H9 (cell line): ENCODE measurements at regions not wholly inside any gene's neighbourhood (a gene's known extent, or its start where the extent isn't known, plus 50 kb on each side); places are given as distances from the start of the nearest gene placed in this dataset.

Source experiments
- DNase-seq: peaks from one replicate; pipeline ENCODE4 v3.0.0-alpha.2; 2017
- H2AFZ ChIP-seq: one replicate; pipeline ENCODE4 v1.6.1; 2013; ENCODE audit warnings: mild to moderate bottlenecking, low read length, control low read depth, moderate library complexity
- H2AK5ac ChIP-seq: 2 replicates; pipeline ENCODE4 v1.6.1; 2013; ENCODE audit warnings: low read length, control low read depth, mixed read lengths; ENCODE audit not compliant: insufficient read length
- H2BK120ac ChIP-seq: one replicate; pipeline ENCODE4 v1.6.1; 2013; ENCODE audit warnings: low read depth, mild to moderate bottlenecking, low read length, control low read depth, inconsistent platforms; ENCODE audit not compliant: poor library complexity, severe bottlenecking
- H2BK12ac ChIP-seq: 2 replicates; pipeline ENCODE4 v1.6.1; 2013; ENCODE audit warnings: low read length, control low read depth, mixed read lengths, low read depth; ENCODE audit not compliant: insufficient read length
- H2BK15ac ChIP-seq: 2 replicates; pipeline ENCODE4 v1.6.1; 2013; ENCODE audit warnings: low read depth, low read length, control low read depth
- H2BK20ac ChIP-seq: one replicate; pipeline ENCODE4 v1.6.1; 2013; ENCODE audit warnings: low read depth, mild to moderate bottlenecking, low read length, control low read depth, inconsistent platforms; ENCODE audit not compliant: poor library complexity, severe bottlenecking
- H2BK5ac ChIP-seq: 2 replicates; pipeline ENCODE4 v1.6.1; 2013; ENCODE audit warnings: low read length, control low read depth, mixed read lengths; ENCODE audit not compliant: insufficient read length
- H3K14ac ChIP-seq: 2 replicates; pipeline ENCODE4 v1.6.1; 2013; ENCODE audit warnings: low read length, control low read depth; ENCODE audit not compliant: insufficient read depth
- H3K18ac ChIP-seq: 2 replicates; pipeline ENCODE4 v1.6.1; 2013; ENCODE audit warnings: low read depth, mild to moderate bottlenecking, mixed read lengths, low read length, control low read depth; ENCODE audit not compliant: insufficient read length
- H3K23ac ChIP-seq: 2 replicates; pipeline ENCODE4 v1.6.1; 2013; ENCODE audit warnings: low read length, control low read depth, mixed read lengths, low read depth; ENCODE audit not compliant: insufficient read length
- H3K23me2 ChIP-seq: 2 replicates; pipeline ENCODE4 v1.6.1; 2013; ENCODE audit warnings: low read depth, mild to moderate bottlenecking, mixed read lengths, low read length, control low read depth; ENCODE audit not compliant: insufficient read length, poor library complexity, severe bottlenecking
- H3K27ac ChIP-seq: 2 replicates; pipeline ENCODE4 v1.5.1; 2013; ENCODE audit warnings: low read length, control low read depth, mixed read lengths, low read depth; ENCODE audit not compliant: insufficient read length
- H3K27me3 ChIP-seq: 2 replicates; pipeline ENCODE4 v1.6.1; 2013; ENCODE audit warnings: low read length, control low read depth, inconsistent platforms; ENCODE audit not compliant: insufficient read depth
- H3K4ac ChIP-seq: 2 replicates; pipeline ENCODE4 v1.6.1; 2013; ENCODE audit warnings: low read depth, mild to moderate bottlenecking, control low read depth, inconsistent platforms, low read length, moderate library complexity
- H3K4me1 ChIP-seq: 2 replicates; pipeline ENCODE4 v1.6.1; 2013; ENCODE audit warnings: low read length, control low read depth, inconsistent platforms; ENCODE audit not compliant: insufficient read depth
- H3K4me2 ChIP-seq: 2 replicates; pipeline ENCODE4 v1.6.1; 2013; ENCODE audit warnings: low read length, control low read depth, mixed read lengths; ENCODE audit not compliant: insufficient read length, insufficient read depth
- H3K56ac ChIP-seq: 2 replicates; pipeline ENCODE4 v1.6.1; 2013; ENCODE audit warnings: low read depth, mild to moderate bottlenecking, mixed read lengths, low read length, control low read depth; ENCODE audit not compliant: insufficient read length
- H3K79me1 ChIP-seq: 2 replicates; pipeline ENCODE4 v1.6.1; 2013; ENCODE audit warnings: low read depth, mild to moderate bottlenecking, moderate library complexity, low read length, control low read depth, inconsistent platforms; ENCODE audit not compliant: insufficient read depth, poor library complexity, severe bottlenecking
- H3K79me2 ChIP-seq: 2 replicates; pipeline ENCODE4 v1.6.1; 2013; ENCODE audit warnings: low read length, control low read depth, inconsistent platforms; ENCODE audit not compliant: insufficient read depth
- H3K9ac ChIP-seq: 2 replicates; pipeline ENCODE4 v1.6.1; 2013; ENCODE audit warnings: low read length, control low read depth, mixed read lengths; ENCODE audit not compliant: insufficient read length; ENCODE audit errors: extremely low read depth
- H3K9me3 ChIP-seq: one replicate; pipeline ENCODE4 v1.6.1; 2013; ENCODE audit warnings: low read depth, low read length, inconsistent platforms; ENCODE audit not compliant: control insufficient read depth
- H3T11ph ChIP-seq: one replicate; pipeline ENCODE4 v1.6.1; 2013; ENCODE audit warnings: mild to moderate bottlenecking, low read length, control low read depth, inconsistent platforms
- H4K20me1 ChIP-seq: one replicate; pipeline ENCODE4 v1.6.1; 2013; ENCODE audit not compliant: control insufficient read depth, insufficient read length, insufficient read depth
- H4K5ac ChIP-seq: 2 replicates; pipeline ENCODE4 v1.6.1; 2013; ENCODE audit warnings: low read depth, mild to moderate bottlenecking, mixed read lengths, low read length, control low read depth; ENCODE audit not compliant: insufficient read length
- H4K8ac ChIP-seq: replicated peaks from 2 replicates; pipeline ENCODE4 v1.6.1; 2013; ENCODE audit warnings: low read length, control low read depth, mixed read lengths, low read depth; ENCODE audit not compliant: insufficient read length
- H4K91ac ChIP-seq: 2 replicates; pipeline ENCODE4 v1.6.1; 2013; ENCODE audit warnings: low read depth, mild to moderate bottlenecking, moderate library complexity, mixed read lengths, low read length, control low read depth; ENCODE audit not compliant: insufficient read length
- H3K27ac Mint-ChIP-seq, 3 experiments: 2 replicates in 2 of 3; 3 replicates in 1 of 3; pipeline ENCODE4 v1.8.0; 2020 to 2021; ENCODE audit warnings: mixed read lengths in 3 of 3, mild to moderate bottlenecking in 1 of 3, moderate library complexity in 1 of 3
- H3K27me3 Mint-ChIP-seq: 2 replicates; pipeline ENCODE4 v1.8.0; 2021; ENCODE audit warnings: low read depth, mild to moderate bottlenecking, moderate library complexity, mixed read lengths
- H3K36me3 Mint-ChIP-seq, 3 experiments: 2 replicates in 2 of 3; 3 replicates in 1 of 3; pipeline ENCODE4 v1.8.0; 2020 to 2021; ENCODE audit warnings: low read depth in 3 of 3, mixed read lengths in 3 of 3; ENCODE audit not compliant: insufficient read depth in 1 of 3
- H3K4me1 Mint-ChIP-seq, 2 experiments: 2 replicates each; pipeline ENCODE4 v1.8.0; 2020; ENCODE audit warnings: mixed read lengths in 2 of 2
- H3K4me3 Mint-ChIP-seq, 2 experiments: 2 replicates in 1 of 2; 3 replicates in 1 of 2; pipeline ENCODE4 v1.8.0; 2020 to 2021; ENCODE audit warnings: mild to moderate bottlenecking in 2 of 2, mixed read lengths in 2 of 2, moderate library complexity in 1 of 2
- H3K9me3 Mint-ChIP-seq, 2 experiments: 2 replicates in 1 of 2; 3 replicates in 1 of 2; pipeline ENCODE4 v1.8.0; 2020; ENCODE audit warnings: mild to moderate bottlenecking in 2 of 2, mixed read lengths in 2 of 2, moderate library complexity in 1 of 2
- WGBS: extraction: QIAGEN DNeasy Blood & Tissue Kit; methylation state at CpG from one replicate; pipeline ENCODE4 v1.1.7; 2013; ENCODE audit warnings: missing lambda C conversion rate, low lambda C conversion rate, mixed read lengths; ENCODE audit not compliant: insufficient read length; ENCODE audit errors: extremely low coverage; 5-methylcytosine and 5-hydroxymethylcytosine counted together
- TF ChIP-seq, protein P1 (sequence below): fragments of 200-600 bp; sonication (generic); conservative IDR thresholded peaks from 3 replicates; pipeline ENCODE4 v1.8.0; 2021; ENCODE audit warnings: antibody characterized with exemption, mild to moderate bottlenecking

DNA sequence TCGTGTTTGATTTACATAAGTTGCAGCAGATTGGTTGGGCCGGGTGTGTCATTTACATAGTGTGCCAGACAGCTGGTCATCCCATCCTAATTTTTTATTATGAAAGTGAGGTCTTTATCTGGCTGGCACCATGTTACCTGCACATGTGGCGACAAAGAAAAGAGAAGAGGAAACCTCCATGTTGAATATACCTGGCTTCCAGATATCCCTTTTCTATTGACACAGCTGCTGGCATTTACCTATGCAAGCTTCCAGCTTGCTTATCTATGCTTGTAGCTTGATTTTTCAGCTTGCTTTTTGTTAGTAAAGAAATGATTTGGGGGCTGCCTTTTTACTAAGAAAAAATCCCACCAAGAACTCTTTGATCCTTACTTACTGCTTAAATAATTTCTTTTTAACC is 681.3 kb upstream of the SLITRK1 start:
- H3K18ac ChIP-seq = no peak overlapping the region
- H3K4me1 ChIP-seq = no peaks in the 10 kb centered on the region
- no peaks in the 10 kb centered on the region for H3K9me3 ChIP-seq
- H4K8ac ChIP-seq = no peak overlapping the region
- no peak overlapping the region for H3K27ac ChIP-seq
- H3K9me3 Mint-ChIP-seq = peaks cover 15 to 21% of the 10 kb centered on the region in 2 experiments
- no peak overlapping the region for H4K91ac ChIP-seq
- DNase-seq = no peak
- no peaks in the 10 kb centered on the region for H3K23me2 ChIP-seq
- H3K79me1 ChIP-seq = no peaks in the 10 kb centered on the region
- H3K36me3 Mint-ChIP-seq = peaks cover 16 to 21% (median 19%) of the 10 kb centered on the region in 3 experiments
- H3K4me2 ChIP-seq = no peak overlapping the region
- H2BK5ac ChIP-seq = no peak overlapping the region
- no peak overlapping the region for H3K14ac ChIP-seq
- no peak overlapping the region; a peak in 1 of 7 replicates for H3K27ac Mint-ChIP-seq
- H3K4ac ChIP-seq = no peak overlapping the region
- no peak overlapping the region for H3K9ac ChIP-seq
- no peak overlapping the region for H3K23ac ChIP-seq
- H3K27me3 Mint-ChIP-seq = no peaks in the 10 kb centered on the region
- no peaks in the 10 kb centered on the region for H3K79me2 ChIP-seq
- no peaks in the 10 kb centered on the region for H3K27me3 ChIP-seq
- no peak overlapping the region for H2BK12ac ChIP-seq
- no peak overlapping the region for H4K5ac ChIP-seq
- H2BK15ac ChIP-seq = no peak overlapping the region
- H3K56ac ChIP-seq = no peak overlapping the region
- H3K4me3 Mint-ChIP-seq = no peak overlapping the region
- no peak overlapping the region for H2BK120ac ChIP-seq
- no peaks in the 10 kb centered on the region for H3K4me1 Mint-ChIP-seq
- no peak overlapping the region for H2AFZ ChIP-seq
- TF ChIP-seq, protein P1, sequence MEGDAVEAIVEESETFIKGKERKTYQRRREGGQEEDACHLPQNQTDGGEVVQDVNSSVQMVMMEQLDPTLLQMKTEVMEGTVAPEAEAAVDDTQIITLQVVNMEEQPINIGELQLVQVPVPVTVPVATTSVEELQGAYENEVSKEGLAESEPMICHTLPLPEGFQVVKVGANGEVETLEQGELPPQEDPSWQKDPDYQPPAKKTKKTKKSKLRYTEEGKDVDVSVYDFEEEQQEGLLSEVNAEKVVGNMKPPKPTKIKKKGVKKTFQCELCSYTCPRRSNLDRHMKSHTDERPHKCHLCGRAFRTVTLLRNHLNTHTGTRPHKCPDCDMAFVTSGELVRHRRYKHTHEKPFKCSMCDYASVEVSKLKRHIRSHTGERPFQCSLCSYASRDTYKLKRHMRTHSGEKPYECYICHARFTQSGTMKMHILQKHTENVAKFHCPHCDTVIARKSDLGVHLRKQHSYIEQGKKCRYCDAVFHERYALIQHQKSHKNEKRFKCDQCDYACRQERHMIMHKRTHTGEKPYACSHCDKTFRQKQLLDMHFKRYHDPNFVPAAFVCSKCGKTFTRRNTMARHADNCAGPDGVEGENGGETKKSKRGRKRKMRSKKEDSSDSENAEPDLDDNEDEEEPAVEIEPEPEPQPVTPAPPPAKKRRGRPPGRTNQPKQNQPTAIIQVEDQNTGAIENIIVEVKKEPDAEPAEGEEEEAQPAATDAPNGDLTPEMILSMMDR = no peak
- WGBS = no CpG with 5 or more reads among the region's 3 CpGs
- no peak overlapping the region for H3T11ph ChIP-seq
- H2BK20ac ChIP-seq = no peak overlapping the region
- H4K20me1 ChIP-seq = no peaks in the 10 kb centered on the region
- H2AK5ac ChIP-seq = no peak overlapping the region
